NB4 (cell line): ENCODE measurements at regions not wholly inside any gene's neighbourhood (a gene's known extent, or its start where the extent isn't known, plus 50 kb on each side); places are given as distances from the start of the nearest gene placed in this dataset.
A peak's percentile ranks its signal among the peaks of the same experiment; 100 is the strongest.

Experiments
- DNase-seq: peaks from one replicate; pipeline ENCODE4 v3.0.0; 2010; ENCODE audit warnings: low read depth
- H3K4me3 ChIP-seq: one replicate; pipeline ENCODE4 v1.5.1; 2011; ENCODE audit warnings: mild to moderate bottlenecking, low read depth, low read length, moderate library complexity
- MYC ChIP-seq: IDR thresholded peaks from 2 replicates; pipeline ENCODE4 v1.6.1; 2011; ENCODE audit warnings: low read depth, low read length
- POLR2A ChIP-seq: IDR thresholded peaks from 2 replicates; pipeline ENCODE4 v1.6.1; 2011; ENCODE audit warnings: mild to moderate bottlenecking; ENCODE audit not compliant: insufficient read length; ENCODE audit errors: extremely low read depth
- TF ChIP-seq, protein P1 (sequence below): IDR thresholded peaks from one replicate; pipeline ENCODE4 v1.5.1; 2012; ENCODE audit warnings: low read depth, low read length
- TF ChIP-seq, protein P2 (sequence below): IDR thresholded peaks from 2 replicates; pipeline ENCODE4 v1.6.1; 2011; ENCODE audit warnings: low read depth, low read length

DNA sequence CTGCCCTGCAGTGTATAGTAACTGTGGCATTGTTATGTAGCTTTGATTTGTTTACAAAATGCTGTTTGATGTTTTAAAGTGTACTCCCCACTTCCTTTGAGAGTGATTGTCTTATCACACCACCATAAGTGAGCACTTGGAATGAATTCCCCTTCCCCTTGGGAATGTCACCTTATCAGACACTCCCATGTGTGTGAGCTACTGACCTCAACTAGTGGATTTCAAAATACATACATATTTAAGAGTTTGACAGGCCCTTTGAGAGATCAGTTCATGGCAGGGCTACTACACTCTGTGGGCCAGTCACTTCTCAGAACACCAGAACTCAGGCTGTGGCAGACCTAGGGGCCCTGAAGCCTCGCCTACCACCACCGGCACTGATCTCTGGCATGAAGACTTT lies 547.6 kb downstream of the NR2F2 start:
- H3K4me3 ChIP-seq: no peak overlapping the region
- TF ChIP-seq, protein P1, sequence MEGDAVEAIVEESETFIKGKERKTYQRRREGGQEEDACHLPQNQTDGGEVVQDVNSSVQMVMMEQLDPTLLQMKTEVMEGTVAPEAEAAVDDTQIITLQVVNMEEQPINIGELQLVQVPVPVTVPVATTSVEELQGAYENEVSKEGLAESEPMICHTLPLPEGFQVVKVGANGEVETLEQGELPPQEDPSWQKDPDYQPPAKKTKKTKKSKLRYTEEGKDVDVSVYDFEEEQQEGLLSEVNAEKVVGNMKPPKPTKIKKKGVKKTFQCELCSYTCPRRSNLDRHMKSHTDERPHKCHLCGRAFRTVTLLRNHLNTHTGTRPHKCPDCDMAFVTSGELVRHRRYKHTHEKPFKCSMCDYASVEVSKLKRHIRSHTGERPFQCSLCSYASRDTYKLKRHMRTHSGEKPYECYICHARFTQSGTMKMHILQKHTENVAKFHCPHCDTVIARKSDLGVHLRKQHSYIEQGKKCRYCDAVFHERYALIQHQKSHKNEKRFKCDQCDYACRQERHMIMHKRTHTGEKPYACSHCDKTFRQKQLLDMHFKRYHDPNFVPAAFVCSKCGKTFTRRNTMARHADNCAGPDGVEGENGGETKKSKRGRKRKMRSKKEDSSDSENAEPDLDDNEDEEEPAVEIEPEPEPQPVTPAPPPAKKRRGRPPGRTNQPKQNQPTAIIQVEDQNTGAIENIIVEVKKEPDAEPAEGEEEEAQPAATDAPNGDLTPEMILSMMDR: no peak
- TF ChIP-seq MYC (no peak), POLR2A (no peak)
- TF ChIP-seq, protein P2, sequence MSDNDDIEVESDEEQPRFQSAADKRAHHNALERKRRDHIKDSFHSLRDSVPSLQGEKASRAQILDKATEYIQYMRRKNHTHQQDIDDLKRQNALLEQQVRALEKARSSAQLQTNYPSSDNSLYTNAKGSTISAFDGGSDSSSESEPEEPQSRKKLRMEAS: no peak
- DNase-seq: no peak

DNA sequence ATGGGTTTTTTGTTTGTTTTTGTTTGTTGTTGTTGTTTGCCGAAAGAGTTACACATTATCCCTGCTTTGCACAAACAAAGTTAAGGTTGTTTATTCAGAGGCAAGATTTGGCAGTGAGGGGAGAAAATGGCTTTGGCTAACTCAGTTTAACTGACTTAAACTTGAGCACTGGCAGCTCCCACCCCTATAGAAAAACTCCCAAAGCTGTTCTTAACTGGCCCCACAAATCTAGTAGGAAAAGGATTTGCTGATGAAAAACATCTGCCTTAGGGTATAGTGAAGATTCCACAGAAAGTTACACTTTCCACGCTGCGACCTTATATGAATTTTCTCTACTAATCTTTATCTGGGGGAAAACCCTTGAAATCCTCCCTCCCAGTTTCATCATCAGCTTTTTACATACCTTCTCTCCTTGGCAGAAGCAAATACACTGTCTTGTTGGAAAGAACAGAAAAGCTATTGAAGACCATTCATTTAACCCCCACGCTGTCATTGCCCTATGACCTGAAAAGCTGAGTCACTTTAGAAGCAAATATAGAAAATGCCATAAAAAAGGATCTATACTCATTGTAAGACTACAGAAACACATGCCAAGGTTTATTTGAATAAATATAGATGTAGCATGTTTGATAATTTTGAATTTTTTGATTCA lies 551.7 kb downstream of the NR2F2 start:
- H3K4me3 ChIP-seq: no peak overlapping the region
- TF ChIP-seq, protein P1: no peak
- no peak for TF ChIP-seq POLR2A
- TF ChIP-seq, protein P2: no peak
- no peak for TF ChIP-seq MYC

DNA sequence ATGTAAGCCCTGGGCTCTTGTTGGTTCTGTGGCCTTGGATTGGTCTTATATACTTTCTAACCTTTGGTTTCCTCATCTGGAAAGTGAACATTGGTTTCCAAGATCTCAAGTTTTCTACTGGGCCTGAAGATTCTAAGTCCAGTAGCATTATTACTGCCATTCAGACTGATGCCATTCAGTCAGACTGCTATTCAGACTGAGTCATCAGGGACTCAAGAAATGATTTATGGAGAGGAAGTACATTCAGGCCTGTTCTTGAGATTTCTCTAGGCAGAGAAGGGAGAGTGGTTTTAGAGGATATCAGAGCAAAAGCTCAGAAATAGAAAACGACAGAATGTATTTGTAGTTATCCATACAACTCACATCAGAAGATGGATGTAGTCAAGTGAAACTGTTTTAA lies 557.2 kb downstream of the NR2F2 start:
- TF ChIP-seq POLR2A (no peak), MYC (no peak)
- TF ChIP-seq, protein P2: no peak
- TF ChIP-seq, protein P1: no peak
- no peak overlapping the region for H3K4me3 ChIP-seq
- peak; percentile 46 for DNase-seq

More for the DNA sequence above, 551.7 kb downstream of the NR2F2 start:
- DNase-seq: no peak

DNA sequence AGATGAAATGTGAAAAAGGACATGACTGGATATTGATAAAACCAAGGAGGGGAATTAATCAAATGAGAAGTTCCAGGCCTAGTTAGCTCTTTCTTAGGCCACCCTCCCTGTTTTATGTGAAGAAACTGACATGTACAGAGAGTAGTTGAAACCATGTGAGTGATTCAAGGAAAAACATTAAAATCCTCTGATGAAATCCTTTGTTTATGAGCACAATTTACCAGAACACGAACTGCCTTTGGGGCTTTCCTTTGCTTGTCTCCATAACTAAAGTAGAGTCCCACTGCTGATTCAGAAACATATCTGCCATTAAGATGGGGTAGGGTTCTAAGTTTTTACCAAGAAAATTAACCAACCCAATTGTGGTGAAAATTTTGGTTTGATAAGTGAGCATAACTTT lies 558.3 kb downstream of the NR2F2 start:
- no peak for TF ChIP-seq POLR2A
- TF ChIP-seq, protein P1: no peak
- no peak for TF ChIP-seq MYC
- TF ChIP-seq, protein P2: no peak
- no peak for DNase-seq
- no peak overlapping the region for H3K4me3 ChIP-seq

DNA sequence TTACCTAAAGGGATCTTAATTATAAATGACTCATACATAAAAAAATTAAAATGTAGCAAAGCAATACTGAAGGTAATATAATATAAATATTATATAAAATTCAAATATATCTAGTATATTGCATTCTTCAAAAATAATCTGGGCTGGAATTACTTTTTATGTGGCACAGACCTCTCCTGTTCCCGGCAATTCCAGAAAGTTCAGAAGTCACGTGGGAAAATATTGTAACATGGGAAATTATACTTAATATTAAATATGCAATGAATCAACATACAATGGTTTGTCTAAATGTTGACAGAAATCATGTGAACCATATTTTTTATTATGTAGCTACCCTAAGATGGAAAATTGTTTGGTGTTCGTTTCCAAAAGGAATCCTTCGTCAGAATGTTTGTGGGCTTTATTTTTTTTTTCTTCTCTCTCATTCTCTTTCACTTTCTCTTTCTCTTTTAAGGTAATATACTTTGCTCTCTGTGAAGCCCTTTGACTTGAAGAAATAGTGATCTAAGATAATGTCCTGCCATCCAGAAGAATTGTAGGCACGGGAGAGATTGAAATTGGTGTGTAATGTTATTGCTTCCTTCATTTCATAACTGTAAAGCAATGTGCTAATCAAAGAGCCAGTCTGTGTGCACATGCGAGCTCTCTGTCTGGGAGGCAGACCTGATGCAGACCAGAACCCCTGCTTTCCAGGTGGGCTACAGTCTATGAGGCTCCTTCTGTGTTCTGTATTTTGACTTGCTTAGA lies 559.4 kb downstream of the NR2F2 start:
- peak; percentile 43; the same call in 1 of the 2 replicates for TF ChIP-seq MYC
- no peak for TF ChIP-seq POLR2A
- TF ChIP-seq, protein P2: peak; percentile 71
- TF ChIP-seq, protein P1: no peak
- H3K4me3 ChIP-seq: peak overlapping the region; percentile 43

More for the DNA sequence above, 559.4 kb downstream of the NR2F2 start:
- peak; percentile 43 for DNase-seq
